ENCODE measurements at regions not wholly inside any gene's neighbourhood (a gene's known extent, or its start where the extent isn't known, plus 50 kb on each side); places are given as distances from the start of the nearest gene placed in this dataset.

GRCh38 chr1:121544500-121544899 lies 359.7 kb downstream of the SRGAP2C start:
- TF ChIP-seq, protein P1, sequence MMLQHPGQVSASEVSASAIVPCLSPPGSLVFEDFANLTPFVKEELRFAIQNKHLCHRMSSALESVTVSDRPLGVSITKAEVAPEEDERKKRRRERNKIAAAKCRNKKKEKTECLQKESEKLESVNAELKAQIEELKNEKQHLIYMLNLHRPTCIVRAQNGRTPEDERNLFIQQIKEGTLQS (CRISPR knock-in tag; conservative IDR thresholded peaks at IDR 0.05): no peak
- TF ChIP-seq, protein P2, sequence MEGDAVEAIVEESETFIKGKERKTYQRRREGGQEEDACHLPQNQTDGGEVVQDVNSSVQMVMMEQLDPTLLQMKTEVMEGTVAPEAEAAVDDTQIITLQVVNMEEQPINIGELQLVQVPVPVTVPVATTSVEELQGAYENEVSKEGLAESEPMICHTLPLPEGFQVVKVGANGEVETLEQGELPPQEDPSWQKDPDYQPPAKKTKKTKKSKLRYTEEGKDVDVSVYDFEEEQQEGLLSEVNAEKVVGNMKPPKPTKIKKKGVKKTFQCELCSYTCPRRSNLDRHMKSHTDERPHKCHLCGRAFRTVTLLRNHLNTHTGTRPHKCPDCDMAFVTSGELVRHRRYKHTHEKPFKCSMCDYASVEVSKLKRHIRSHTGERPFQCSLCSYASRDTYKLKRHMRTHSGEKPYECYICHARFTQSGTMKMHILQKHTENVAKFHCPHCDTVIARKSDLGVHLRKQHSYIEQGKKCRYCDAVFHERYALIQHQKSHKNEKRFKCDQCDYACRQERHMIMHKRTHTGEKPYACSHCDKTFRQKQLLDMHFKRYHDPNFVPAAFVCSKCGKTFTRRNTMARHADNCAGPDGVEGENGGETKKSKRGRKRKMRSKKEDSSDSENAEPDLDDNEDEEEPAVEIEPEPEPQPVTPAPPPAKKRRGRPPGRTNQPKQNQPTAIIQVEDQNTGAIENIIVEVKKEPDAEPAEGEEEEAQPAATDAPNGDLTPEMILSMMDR (IDR thresholded peaks at IDR 0.05): no peak
- TF ChIP-seq FOXJ3 (CRISPR knock-in tag; IDR thresholded peaks at IDR 0.05; ENCODE audit: borderline replicate concordance): no peak
- TF ChIP-seq, protein P3, sequence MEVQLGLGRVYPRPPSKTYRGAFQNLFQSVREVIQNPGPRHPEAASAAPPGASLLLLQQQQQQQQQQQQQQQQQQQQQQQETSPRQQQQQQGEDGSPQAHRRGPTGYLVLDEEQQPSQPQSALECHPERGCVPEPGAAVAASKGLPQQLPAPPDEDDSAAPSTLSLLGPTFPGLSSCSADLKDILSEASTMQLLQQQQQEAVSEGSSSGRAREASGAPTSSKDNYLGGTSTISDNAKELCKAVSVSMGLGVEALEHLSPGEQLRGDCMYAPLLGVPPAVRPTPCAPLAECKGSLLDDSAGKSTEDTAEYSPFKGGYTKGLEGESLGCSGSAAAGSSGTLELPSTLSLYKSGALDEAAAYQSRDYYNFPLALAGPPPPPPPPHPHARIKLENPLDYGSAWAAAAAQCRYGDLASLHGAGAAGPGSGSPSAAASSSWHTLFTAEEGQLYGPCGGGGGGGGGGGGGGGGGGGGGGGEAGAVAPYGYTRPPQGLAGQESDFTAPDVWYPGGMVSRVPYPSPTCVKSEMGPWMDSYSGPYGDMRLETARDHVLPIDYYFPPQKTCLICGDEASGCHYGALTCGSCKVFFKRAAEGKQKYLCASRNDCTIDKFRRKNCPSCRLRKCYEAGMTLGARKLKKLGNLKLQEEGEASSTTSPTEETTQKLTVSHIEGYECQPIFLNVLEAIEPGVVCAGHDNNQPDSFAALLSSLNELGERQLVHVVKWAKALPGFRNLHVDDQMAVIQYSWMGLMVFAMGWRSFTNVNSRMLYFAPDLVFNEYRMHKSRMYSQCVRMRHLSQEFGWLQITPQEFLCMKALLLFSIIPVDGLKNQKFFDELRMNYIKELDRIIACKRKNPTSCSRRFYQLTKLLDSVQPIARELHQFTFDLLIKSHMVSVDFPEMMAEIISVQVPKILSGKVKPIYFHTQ (CRISPR knock-in tag; IDR thresholded peaks at IDR 0.05): no peak
- no peak for TF ChIP-seq PRDM15 (CRISPR knock-in tag; IDR thresholded peaks at IDR 0.05)
